AG04450 (cell line): ENCODE measurements at regions not wholly inside any gene's neighbourhood (a gene's known extent, or its start where the extent isn't known, plus 50 kb on each side); places are given as distances from the start of the nearest gene placed in this dataset.

ENCODE experiments used
- CTCF ChIA-PET: fragments of 300-600, 350-600 bp; formaldehyde crosslinking; extraction: SDS; loops from one replicate; lab custom pipeline; 2022; ENCODE audit warnings: antibody characterized with exemption, inconsistent platforms; lab: Charles Lee
- POLR2A ChIA-PET: fragments of 350-600 bp; formaldehyde crosslinking; extraction: SDS; loops from one replicate; lab custom pipeline; 2021; ENCODE audit warnings: antibody characterized with exemption, inconsistent platforms; lab: Yijun Ruan, JAX
- DNase-seq: peaks from one replicate; pipeline ENCODE4 v3.0.0-alpha.2; 2011; ENCODE audit warnings: low read depth, low spot score
- H3K27ac ChIP-seq: one replicate; pipeline ENCODE4 v1.5.1; 2012; ENCODE audit warnings: low read depth, low read length, control low read depth
- H3K27me3 ChIP-seq: one replicate; pipeline ENCODE4 v1.6.0; 2012; ENCODE audit warnings: low read length; ENCODE audit not compliant: control insufficient read depth, insufficient read depth
- H3K4me3 ChIP-seq: 2 replicates; pipeline ENCODE4 v1.5.1; 2011; ENCODE audit warnings: mild to moderate bottlenecking, low read depth, low read length, control low read depth
- H3K9me3 ChIP-seq: 2 replicates; pipeline ENCODE4 v1.5.1; 2012; ENCODE audit warnings: low read length; ENCODE audit not compliant: control insufficient read depth, insufficient read depth
- CTCF ChIP-seq: IDR thresholded peaks from 2 replicates; pipeline ENCODE4 v1.5.1; 2011; ENCODE audit warnings: low read depth, low read length, control low read depth, inconsistent platforms

DNA sequence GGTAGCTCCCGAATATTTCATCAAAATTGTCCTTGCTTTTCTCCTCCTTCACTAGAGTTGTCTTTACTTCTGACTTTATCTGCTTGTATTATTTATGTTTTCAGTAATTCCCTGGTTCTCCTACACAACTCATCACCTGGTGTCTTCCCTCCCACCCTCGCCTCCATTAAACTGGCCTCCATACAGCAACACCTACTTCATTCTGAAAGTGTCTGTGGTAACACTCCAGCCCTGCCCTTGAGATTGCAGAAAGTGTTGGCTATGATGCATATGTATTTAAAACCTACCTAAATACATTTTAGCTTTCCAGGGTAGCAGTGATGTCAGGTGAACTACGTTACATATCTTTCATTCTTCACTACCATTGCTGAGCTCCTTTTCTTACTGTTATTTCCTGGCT, 833.3 kb upstream of the LRRN3 start:
- H3K27me3 ChIP-seq = no peaks in the 10 kb centered on the region
- no peak for TF ChIP-seq CTCF
- DNase-seq = no peak
- no peak overlapping the region for H3K4me3 ChIP-seq
- CTCF ChIA-PET = no interaction called here
- no peaks in the 10 kb centered on the region; the same call in 1 of the 2 replicates for H3K9me3 ChIP-seq
- POLR2A ChIA-PET = no interaction called here
- H3K27ac ChIP-seq = no peak overlapping the region

GRCh38 chr7:110262251-110262650, 828.7 kb upstream of the LRRN3 start:
- DNase-seq = no peak
- ChIA-PET CTCF (no interaction called here), POLR2A (no interaction called here)
- Histone ChIP-seq H3K27me3 (no peaks in the 10 kb centered on the region), H3K27ac (no peak overlapping the region), H3K9me3 (no peaks in the 10 kb centered on the region; the same call in 1 of the 2 replicates), H3K4me3 (no peak overlapping the region)
- no peak for TF ChIP-seq CTCF

DNA sequence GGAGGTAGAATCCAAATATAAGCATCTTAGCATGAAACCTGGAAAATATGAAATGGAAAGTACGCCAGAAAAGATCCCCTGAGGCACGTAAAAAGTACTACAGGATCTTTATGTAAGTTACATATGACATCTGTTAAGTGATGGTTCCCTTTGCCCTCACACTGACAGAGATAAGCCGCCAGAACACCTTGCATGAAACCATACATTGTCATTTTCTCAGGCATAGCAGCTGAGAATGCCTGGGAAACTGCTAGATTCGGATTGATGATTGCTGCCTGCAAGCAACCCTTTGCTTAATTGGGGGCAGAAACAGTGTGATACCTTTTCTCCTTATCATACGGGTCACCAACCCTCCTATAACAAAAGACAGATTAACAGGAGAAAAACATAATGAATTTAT, 826.6 kb upstream of the LRRN3 start:
- Histone ChIP-seq H3K4me3 (no peak overlapping the region), H3K27ac (no peak overlapping the region), H3K9me3 (no peaks in the 10 kb centered on the region), H3K27me3 (no peaks in the 10 kb centered on the region)
- ChIA-PET CTCF (no interaction called here), POLR2A (no interaction called here)
- no peak for DNase-seq
- no peak for TF ChIP-seq CTCF

- Histone ChIP-seq H3K27ac (no peak overlapping the region), H3K27me3 (no peaks in the 10 kb centered on the region), H3K4me3 (no peak overlapping the region), H3K9me3 (no peaks in the 10 kb centered on the region)
- DNase-seq = no peak
- no peak for TF ChIP-seq CTCF
- CTCF ChIA-PET = no interaction called here
- POLR2A ChIA-PET = no interaction called here
These were observed 809.6 kb upstream of the LRRN3 start for GRCh38 chr7:110281362-110281761.

DNA sequence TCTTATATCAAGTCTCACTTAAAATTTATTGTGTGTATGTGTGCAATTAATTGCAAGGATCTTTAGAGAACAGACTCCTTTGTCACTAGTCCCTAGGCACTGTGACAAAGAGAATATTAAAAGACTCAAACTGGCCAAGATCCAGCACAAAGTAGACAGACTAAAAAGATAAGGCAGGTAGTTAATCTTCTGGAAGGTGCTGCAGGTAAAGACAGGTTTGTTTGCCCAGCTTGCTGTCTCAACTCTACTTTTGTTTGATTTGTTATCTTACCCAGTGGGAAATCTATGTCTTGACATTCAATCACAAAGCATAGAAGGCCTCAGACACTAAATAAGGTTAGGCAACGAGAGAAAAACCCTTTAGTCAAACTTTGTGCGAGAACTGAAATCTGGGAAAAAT, 807.9 kb upstream of the LRRN3 start:
- ChIA-PET CTCF (no interaction called here), POLR2A (no interaction called here)
- H3K4me3 ChIP-seq = no peak overlapping the region
- no peaks in the 10 kb centered on the region for H3K9me3 ChIP-seq
- no peak for TF ChIP-seq CTCF
- no peak for DNase-seq
- no peaks in the 10 kb centered on the region for H3K27me3 ChIP-seq
- no peak overlapping the region for H3K27ac ChIP-seq
